ENCODE measurements at regions not wholly inside any gene's neighbourhood (a gene's known extent, or its start where the extent isn't known, plus 50 kb on each side); places are given as distances from the start of the nearest gene placed in this dataset.

GRCh38 chrX:39199429-39199828 lies 398.2 kb downstream of the MID1IP1 start:
- TF ChIP-seq POLR2A (IDR thresholded peaks at IDR 0.05) (no peak), CTCF (IDR thresholded peaks at IDR 0.05) (no peak)
